Breast epithelium (tissue), 4 donors: ENCODE measurements at regions not wholly inside any gene's neighbourhood (a gene's known extent, or its start where the extent isn't known, plus 50 kb on each side); places are given as distances from the start of the nearest gene placed in this dataset.
"Not testable (repeated sequence)": the region's sequence is repeated elsewhere in the genome, so short reads cannot be mapped to it uniquely, and the experiment has no call there.

Experiments used
- DNase-seq, 2 donors: peaks; one replicate each; pipeline ENCODE4 v3.0.0-alpha.2; 2019; ENCODE audit warnings: low spot score in 2 of 2
- H3K27ac ChIP-seq, 2 donors: fragments of 200-600 bp; sonication (generic) in 1 of 2; one replicate each; pipeline ENCODE4 v1.5.1; 2016 to 2019; ENCODE audit warnings: mild to moderate bottlenecking in 1 of 2
- H3K27me3 ChIP-seq, 2 donors: fragments of 200-600 bp; sonication (generic) in 1 of 2; one replicate each; pipeline versions ENCODE4 v1.5.1 to v1.6.0; 2017 to 2019; ENCODE audit warnings: control low read depth in 1 of 2, mild to moderate bottlenecking in 1 of 2
- H3K36me3 ChIP-seq: fragments of 200-600 bp; one replicate; pipeline ENCODE4 v1.5.1; 2019
- H3K4me1 ChIP-seq, 2 donors: fragments of 200-600 bp; sonication (generic); one replicate each; pipeline ENCODE4 v1.5.1; 2016 to 2019; ENCODE audit warnings: control low read depth in 1 of 2
- H3K4me3 ChIP-seq, 3 donors: fragments of 200-600 bp; sonication (generic); 1 replicate in 2 of 3; 2 replicates in 1 of 3; pipeline ENCODE4 v1.5.1; 2016 to 2019; ENCODE audit warnings: mild to moderate bottlenecking in 3 of 3, moderate library complexity in 2 of 3
- H3K9me3 ChIP-seq, 2 donors: fragments of 200-600 bp; sonication (generic) in 1 of 2; one replicate each; pipeline ENCODE4 v1.5.1; 2016 to 2019; ENCODE audit warnings: control low read depth in 1 of 2
- CTCF ChIP-seq, 3 donors: fragments of 450-650 bp; IDR thresholded peaks; one replicate each; pipeline ENCODE4 v1.5.1; 2016 to 2017; ENCODE audit warnings: antibody characterized with exemption in 3 of 3, mild to moderate bottlenecking in 3 of 3, moderate library complexity in 3 of 3
- POLR2A ChIP-seq: fragments of 450-650 bp; IDR thresholded peaks from one replicate; pipeline ENCODE4 v1.6.1; 2016; ENCODE audit warnings: antibody characterized with exemption, mild to moderate bottlenecking, moderate library complexity
- POLR2AphosphoS5 ChIP-seq, 3 donors: sonication (generic); formaldehyde crosslinking; IDR thresholded peaks; one replicate each; pipeline ENCODE4 v1.6.1; 2017; ENCODE audit warnings: antibody characterized with exemption in 3 of 3
- intact Hi-C: fragments of 100-400 bp; cut with DNase I; formaldehyde crosslinking; loops from one replicate; pipeline ENCODE4 v1.15.1; 2023; ENCODE audit warnings: low total_unique reads

- intact Hi-C loops = no loop called here
- H3K27ac ChIP-seq = no peak overlapping the region
- H3K4me3 ChIP-seq = no peak overlapping the region
- H3K27me3 ChIP-seq = no peaks in the 10 kb centered on the region
- H3K9me3 ChIP-seq = no peaks in the 10 kb centered on the region
- no peak for TF ChIP-seq POLR2AphosphoS5 (IDR thresholded peaks at IDR 0.05)
- TF ChIP-seq CTCF (IDR thresholded peaks at IDR 0.05) = no peak
- no peaks in the 10 kb centered on the region for H3K36me3 ChIP-seq
- H3K4me1 ChIP-seq = no peaks in the 10 kb centered on the region
- DNase-seq = no peak
These were observed 77.3 kb downstream of the SMIM20 start for GRCh38 chr4:25991340-25991739.

- Histone ChIP-seq H3K27me3 (no peaks in the 10 kb centered on the region), H3K27ac (no peak overlapping the region), H3K4me1 (no peaks in the 10 kb centered on the region), H3K36me3 (no peaks in the 10 kb centered on the region), H3K4me3 (no peak overlapping the region), H3K9me3 (no peaks in the 10 kb centered on the region)
- no peak for TF ChIP-seq POLR2AphosphoS5 (IDR thresholded peaks at IDR 0.05)
- no peak for TF ChIP-seq POLR2A
- no peak for TF ChIP-seq CTCF (IDR thresholded peaks at IDR 0.05)
- intact Hi-C loops = no loop called here
- DNase-seq = no peak
These were observed 79.6 kb downstream of the SMIM20 start for GRCh38 chr4:25993395-25994185.

- H3K27ac ChIP-seq, DNase-seq, intact Hi-C loops, H3K4me1 ChIP-seq, H3K9me3 ChIP-seq, H3K4me3 ChIP-seq, H3K27me3 ChIP-seq, H3K36me3 ChIP-seq: not testable (repeated sequence)
These were observed 80.6 kb downstream of the SMIM20 start for GRCh38 chr4:25994577-25994976.

GRCh38 chr4:26000274-26000950, 86.4 kb downstream of the SMIM20 start:
- Histone ChIP-seq H3K27ac (no peak overlapping the region), H3K36me3 (no peaks in the 10 kb centered on the region), H3K4me1 (no peaks in the 10 kb centered on the region), H3K27me3 (no peaks in the 10 kb centered on the region), H3K9me3 (no peaks in the 10 kb centered on the region), H3K4me3 (no peak overlapping the region)
- intact Hi-C loops = no loop called here
- DNase-seq = no peak
- TF ChIP-seq CTCF (IDR thresholded peaks at IDR 0.05) = no peak
- TF ChIP-seq POLR2AphosphoS5 (IDR thresholded peaks at IDR 0.05) = no peak
- no peak for TF ChIP-seq POLR2A

- no peaks in the 10 kb centered on the region for H3K9me3 ChIP-seq
- no peaks in the 10 kb centered on the region for H3K4me1 ChIP-seq
- intact Hi-C loops = no loop called here
- no peak overlapping the region for H3K27ac ChIP-seq
- H3K27me3 ChIP-seq = no peaks in the 10 kb centered on the region
- TF ChIP-seq CTCF (IDR thresholded peaks at IDR 0.05) (no peak), POLR2AphosphoS5 (IDR thresholded peaks at IDR 0.05) (no peak), POLR2A (no peak)
- no peak overlapping the region for H3K4me3 ChIP-seq
- DNase-seq = no peak
- no peaks in the 10 kb centered on the region for H3K36me3 ChIP-seq
These were observed 87.4 kb downstream of the SMIM20 start for GRCh38 chr4:26001413-26001812.
